Keratinocyte (primary cell): ENCODE measurements at regions not wholly inside any gene's neighbourhood (a gene's known extent, or its start where the extent isn't known, plus 50 kb on each side); places are given as distances from the start of the nearest gene placed in this dataset.

Experiments used
- DNase-seq: peaks from one replicate; pipeline ENCODE4 v3.0.0-alpha.2; 2011; ENCODE audit warnings: low read depth, missing footprints, low spot score
- FAIRE-seq: peaks from 2 replicates; lab custom pipeline; 2011; peaks lifted over from hg19 to GRCh38; lab: Jason Lieb, UNC
- H2AFZ ChIP-seq: 2 replicates; pipeline ENCODE4 v1.6.0; 2012; ENCODE audit warnings: low read length, control low read depth, inconsistent platforms; ENCODE audit not compliant: control insufficient read depth
- H3K27ac ChIP-seq: 2 replicates; pipeline ENCODE4 v1.5.1; 2011; ENCODE audit warnings: low read length; ENCODE audit not compliant: control insufficient read depth, insufficient read depth
- H3K27me3 ChIP-seq: 3 replicates; pipeline ENCODE4 v1.6.0; 2011; ENCODE audit warnings: low read length; ENCODE audit not compliant: control insufficient read depth, insufficient read depth; ENCODE audit errors: extremely low read depth
- H3K36me3 ChIP-seq, 2 experiments: 2 replicates in 1 of 2; 3 replicates in 1 of 2; pipeline ENCODE4 v1.5.1; 2011; ENCODE audit warnings: low read length in 2 of 2, mild to moderate bottlenecking in 1 of 2; ENCODE audit not compliant: control insufficient read depth in 2 of 2, insufficient read depth in 2 of 2; ENCODE audit errors: extremely low read depth in 1 of 2
- H3K4me1 ChIP-seq: 3 replicates; pipeline ENCODE4 v1.5.1; 2011; ENCODE audit warnings: low read length; ENCODE audit not compliant: control insufficient read depth, insufficient read depth; ENCODE audit errors: extremely low read depth
- H3K4me2 ChIP-seq: 3 replicates; pipeline ENCODE4 v1.6.0; 2011; ENCODE audit warnings: low read depth, low read length; ENCODE audit not compliant: control insufficient read depth, insufficient read depth; ENCODE audit errors: extremely low read depth
- H3K4me3 ChIP-seq, 3 experiments: fragments of 200-600 bp in 1 of 3; sonication (generic) in 1 of 3; 2 replicates in 2 of 3; 3 replicates in 1 of 3; pipeline ENCODE4 v1.5.1; 2011 to 2016; ENCODE audit warnings: low read length in 3 of 3, mild to moderate bottlenecking in 3 of 3, control low read depth in 2 of 3, inconsistent platforms in 1 of 3, low read depth in 1 of 3, mixed read lengths in 1 of 3, mixed run types in 1 of 3, moderate library complexity in 1 of 3; ENCODE audit not compliant: control insufficient read depth in 2 of 3, insufficient read depth in 2 of 3; ENCODE audit errors: extremely low read depth in 1 of 3
- H3K79me2 ChIP-seq: 2 replicates; pipeline ENCODE4 v1.6.0; 2012; ENCODE audit warnings: low read length; ENCODE audit not compliant: control insufficient read depth, insufficient read depth
- H3K9ac ChIP-seq: 3 replicates; pipeline ENCODE4 v1.6.0; 2011; ENCODE audit warnings: low read length; ENCODE audit not compliant: control insufficient read depth, insufficient read depth; ENCODE audit errors: extremely low read depth
- H3K9me1 ChIP-seq: 3 replicates; pipeline ENCODE4 v1.6.0; 2011; ENCODE audit warnings: low read length; ENCODE audit not compliant: control insufficient read depth, insufficient read depth; ENCODE audit errors: extremely low read depth
- H3K9me3 ChIP-seq: 2 replicates; pipeline ENCODE4 v1.5.1; 2012; ENCODE audit warnings: low read depth, low read length; ENCODE audit not compliant: control insufficient read depth
- H4K20me1 ChIP-seq: 3 replicates; pipeline ENCODE4 v1.6.0; 2011; ENCODE audit warnings: low read length; ENCODE audit not compliant: control insufficient read depth, insufficient read depth; ENCODE audit errors: extremely low read depth
- CTCF ChIP-seq, 3 experiments: IDR thresholded peaks in 1 of 3; conservative IDR thresholded peaks in 1 of 3; optimal IDR thresholded peaks in 1 of 3; 2 replicates in 2 of 3; 3 replicates in 1 of 3; pipeline versions ENCODE3 to v1.5.1; 2011; ENCODE audit warnings: low read length in 3 of 3, mild to moderate bottlenecking in 3 of 3, moderate library complexity in 2 of 3, control low read depth in 1 of 3, inconsistent platforms in 1 of 3; ENCODE audit not compliant: insufficient read depth in 2 of 3; ENCODE audit errors: extremely low read depth in 1 of 3
- EZH2 ChIP-seq: IDR thresholded peaks from one replicate; pipeline ENCODE4 v1.6.1; 2012; ENCODE audit warnings: inconsistent platforms, mild to moderate bottlenecking, low read length, moderate library complexity
- dilution Hi-C: fragments of 300-500 bp; cut with MboI; formaldehyde crosslinking; loops from one replicate; pipeline ENCODE4 v1.7.0; 2020; ENCODE audit warnings: low sequenced_read_pairs; ENCODE audit not compliant: extremely low pct_ligation_motif_present

DNA sequence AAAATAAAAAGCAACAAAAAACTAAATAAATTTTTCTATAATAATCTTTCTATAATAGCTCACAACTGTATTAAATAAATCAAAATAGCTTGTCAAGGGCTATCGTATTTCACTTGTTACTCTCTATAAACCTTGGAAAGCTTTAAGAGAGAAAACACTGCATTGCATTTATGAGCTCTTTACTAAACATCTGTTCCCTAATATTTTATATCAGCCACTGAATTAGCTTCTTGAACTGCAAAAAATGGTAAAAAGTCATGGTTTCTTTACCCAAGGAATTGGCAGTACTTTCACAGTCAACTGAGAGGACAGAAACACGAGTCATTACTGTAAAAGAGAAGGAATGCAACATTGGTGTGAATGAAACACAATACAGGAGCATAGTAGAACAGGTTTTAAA lies 671.2 kb downstream of the PCDH18 start:
- H3K4me3 ChIP-seq = no peak overlapping the region
- TF ChIP-seq CTCF (optimal IDR thresholded peaks at IDR 0.05 in 1 of 3, IDR thresholded peaks at IDR 0.05 in 1 of 3, conservative IDR thresholded peaks at IDR 0.05 in 1 of 3; ENCODE audit: extremely low read depth in 1 of 3, insufficient read depth in 2 of 3, low read length in 3 of 3) (no peak), EZH2 (no peak)
- H3K4me2 ChIP-seq = no peak overlapping the region
- H3K4me1 ChIP-seq = no peaks in the 10 kb centered on the region
- DNase-seq (no peak), FAIRE-seq (no peak)
- dilution Hi-C loops = loop anchor here (25.0 kb wide), 1 partner anchor 974 kb away; no protein-coding TSS in a partner anchor
- H3K27ac ChIP-seq = no peak overlapping the region
- H2AFZ ChIP-seq = no peak overlapping the region
- no peak overlapping the region for H3K9ac ChIP-seq
- H3K36me3 ChIP-seq = no peaks in the 10 kb centered on the region
- H4K20me1 ChIP-seq = no peaks in the 10 kb centered on the region
- H3K27me3 ChIP-seq = no peaks in the 10 kb centered on the region
- no peaks in the 10 kb centered on the region for H3K9me1 ChIP-seq
- no peaks in the 10 kb centered on the region for H3K79me2 ChIP-seq
- H3K9me3 ChIP-seq = no peaks in the 10 kb centered on the region

- FAIRE-seq = no peak
- Histone ChIP-seq H3K27ac (no peak overlapping the region), H3K9me3 (no peaks in the 10 kb centered on the region), H3K4me2 (no peak overlapping the region), H3K36me3 (no peaks in the 10 kb centered on the region), H3K9me1 (no peaks in the 10 kb centered on the region), H3K9ac (no peak overlapping the region), H3K4me1 (no peaks in the 10 kb centered on the region), H2AFZ (no peak overlapping the region), H4K20me1 (no peaks in the 10 kb centered on the region), H3K27me3 (no peaks in the 10 kb centered on the region), H3K79me2 (no peaks in the 10 kb centered on the region), H3K4me3 (no peak overlapping the region)
- dilution Hi-C loops = loop anchor here (25.0 kb wide), 1 partner anchor 972 kb away; no protein-coding TSS in a partner anchor
- no peak for DNase-seq
- TF ChIP-seq EZH2 = no peak
- TF ChIP-seq CTCF (optimal IDR thresholded peaks at IDR 0.05 in 1 of 3, IDR thresholded peaks at IDR 0.05 in 1 of 3, conservative IDR thresholded peaks at IDR 0.05 in 1 of 3; ENCODE audit: extremely low read depth in 1 of 3, insufficient read depth in 2 of 3, low read length in 3 of 3) = no peak
Observed at GRCh38 chr4:136858903-136859302, 673.4 kb downstream of the PCDH18 start.
